WTC11 (cell line): ENCODE measurements at regions not wholly inside any gene's neighbourhood (a gene's known extent, or its start where the extent isn't known, plus 50 kb on each side); places are given as distances from the start of the nearest gene placed in this dataset.

Experiments
- ATAC-seq: fragments of 200-7000 bp; cut with Tn5 transposase; 2 replicates; pipeline ENCODE4 v1.10.0; 2021; ENCODE audit warnings: mild to moderate bottlenecking, moderate library complexity
- CTCF ChIA-PET: fragments of 300-600 bp; sonication (Branson Sonifier 250); formaldehyde crosslinking; loops from one replicate; lab custom pipeline; 2021; ENCODE audit warnings: antibody characterized with exemption; lab: Charles Lee
- POLR2A ChIA-PET: fragments of 350-600 bp; sonication (Branson Sonifier 250); formaldehyde crosslinking; loops from one replicate; lab custom pipeline; 2021; ENCODE audit warnings: antibody characterized with exemption; lab: Charles Lee
- DNase-seq: peaks from one replicate; pipeline ENCODE4 v3.0.0; 2021; ENCODE audit warnings: low spot score
- H3K27ac Mint-ChIP-seq: 2 replicates; pipeline ENCODE4 v1.8.0; 2021; ENCODE audit warnings: mixed read lengths
- H3K27me3 Mint-ChIP-seq: 2 replicates; pipeline ENCODE4 v1.8.0; 2021; ENCODE audit warnings: low read depth, mild to moderate bottlenecking, moderate library complexity, mixed read lengths
- H3K36me3 Mint-ChIP-seq: 2 replicates; pipeline ENCODE4 v1.8.0; 2021; ENCODE audit warnings: mixed read lengths
- H3K4me1 Mint-ChIP-seq: 2 replicates; pipeline ENCODE4 v1.8.0; 2022; ENCODE audit warnings: mixed read lengths
- H3K4me3 Mint-ChIP-seq: 2 replicates; pipeline ENCODE4 v1.8.0; 2021; ENCODE audit warnings: mild to moderate bottlenecking, moderate library complexity, mixed read lengths
- H3K9me3 Mint-ChIP-seq: 2 replicates; pipeline ENCODE4 v1.8.0; 2021; ENCODE audit warnings: mixed read lengths
- GRHL2 ChIP-seq: fragments of 250-450 bp; sonication (Bioruptor Pico); IDR thresholded peaks from 2 replicates; pipeline ENCODE4 v1.8.0; 2022; ENCODE audit warnings: mild to moderate bottlenecking, moderate library complexity; ENCODE audit not compliant: insufficient replicate concordance, severe bottlenecking
- IRF2 ChIP-seq: sonication (generic); formaldehyde crosslinking; IDR thresholded peaks from 2 replicates; pipeline ENCODE4 v1.8.0; 2022; ENCODE audit warnings: low read depth, missing genetic modification reagents, borderline replicate concordance
- KAT7 ChIP-seq: sonication (generic); formaldehyde crosslinking; IDR thresholded peaks from 2 replicates; pipeline ENCODE4 v1.8.1; 2023; ENCODE audit warnings: missing genetic modification reagents, mild to moderate bottlenecking, borderline replicate concordance
- MXD4 ChIP-seq: fragments of 250-450 bp; sonication (Bioruptor Pico); IDR thresholded peaks from 2 replicates; pipeline ENCODE4 v1.8.0; 2021; ENCODE audit warnings: mild to moderate bottlenecking, moderate library complexity, borderline replicate concordance
- OVOL2 ChIP-seq: fragments of 250-450 bp; sonication (Bioruptor Pico); IDR thresholded peaks from 2 replicates; pipeline ENCODE4 v1.9.0; 2021; ENCODE audit warnings: mild to moderate bottlenecking, borderline replicate concordance
- RORB ChIP-seq: fragments of 250-450 bp; sonication (Bioruptor Pico); IDR thresholded peaks from 2 replicates; pipeline ENCODE4 v1.9.0; 2021; ENCODE audit warnings: mild to moderate bottlenecking
- SMAD4 ChIP-seq: sonication (generic); formaldehyde crosslinking; IDR thresholded peaks from 2 replicates; pipeline ENCODE4 v1.8.0; 2022; ENCODE audit warnings: mild to moderate bottlenecking, missing genetic modification reagents
- TCF7 ChIP-seq: sonication (generic); formaldehyde crosslinking; IDR thresholded peaks from 2 replicates; pipeline ENCODE4 v1.8.0; 2022; ENCODE audit warnings: mild to moderate bottlenecking, low read depth, missing genetic modification reagents, moderate library complexity
- ZBTB21 ChIP-seq: sonication (generic); formaldehyde crosslinking; IDR thresholded peaks from 2 replicates; pipeline ENCODE4 v1.8.1; 2023; ENCODE audit warnings: mild to moderate bottlenecking, missing genetic modification reagents, borderline replicate concordance
- TF ChIP-seq, protein P1 (sequence below): sonication (generic); formaldehyde crosslinking; IDR thresholded peaks from 2 replicates; pipeline ENCODE4 v1.8.1; 2022; ENCODE audit warnings: mild to moderate bottlenecking, moderate library complexity, missing genetic modification reagents
- TF ChIP-seq, protein P2 (sequence below): fragments of 250-450 bp; sonication (Bioruptor Pico); IDR thresholded peaks from 2 replicates; pipeline ENCODE4 v1.9.0; 2021; ENCODE audit warnings: mild to moderate bottlenecking, borderline replicate concordance
- TF ChIP-seq, protein P3 (sequence below): sonication (generic); formaldehyde crosslinking; IDR thresholded peaks from 2 replicates; pipeline ENCODE4 v1.8.0; 2022; ENCODE audit warnings: missing genetic modification reagents
- TF ChIP-seq, protein P4 (sequence below): sonication (generic); formaldehyde crosslinking; IDR thresholded peaks from 2 replicates; pipeline ENCODE4 v1.8.1; 2023; ENCODE audit warnings: mild to moderate bottlenecking, missing genetic modification reagents, borderline replicate concordance
- TF ChIP-seq, protein P5 (sequence below): sonication (generic); formaldehyde crosslinking; IDR thresholded peaks from 2 replicates; pipeline ENCODE4 v1.8.0; 2022; ENCODE audit warnings: mild to moderate bottlenecking, missing genetic modification reagents
- TF ChIP-seq, protein P6 (sequence below): sonication (generic); formaldehyde crosslinking; conservative IDR thresholded peaks from 2 replicates; pipeline ENCODE4 v1.8.1; 2023; ENCODE audit warnings: mild to moderate bottlenecking, low read depth, missing genetic modification reagents, moderate library complexity
- TF ChIP-seq, protein P7 (sequence below): sonication (generic); formaldehyde crosslinking; IDR thresholded peaks from 2 replicates; pipeline ENCODE4 v1.8.1; 2023; ENCODE audit warnings: mild to moderate bottlenecking, missing genetic modification reagents, moderate library complexity
- TF ChIP-seq, protein P8 (sequence below): fragments of 200-600 bp; IDR thresholded peaks from 2 replicates; pipeline ENCODE4 v1.8.0; 2022; ENCODE audit warnings: antibody characterized with exemption

DNA sequence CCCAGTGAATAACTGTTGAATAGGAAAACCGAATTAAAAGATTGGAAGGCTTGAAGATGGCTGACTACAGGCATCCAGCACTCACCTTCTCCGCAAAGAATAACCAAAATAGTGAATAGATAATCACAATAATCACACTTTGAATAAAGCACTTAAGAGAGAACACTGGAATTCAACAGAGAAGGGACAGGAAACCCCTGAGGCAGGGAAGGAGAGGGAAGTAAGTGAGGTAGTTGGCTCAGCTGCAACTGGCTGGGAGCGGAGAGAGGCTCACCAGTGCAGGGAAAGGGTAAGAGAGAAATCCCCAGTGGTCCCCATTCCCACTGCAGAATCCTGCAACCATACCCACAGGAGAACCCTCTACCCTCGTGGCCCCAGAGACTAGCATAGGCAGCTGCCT is 246.6 kb upstream of the NCKAP5 start:
- ATAC-seq = no peak
- peaks cover 19% of the 10 kb centered on the region for H3K4me1 Mint-ChIP-seq
- TF ChIP-seq MXD4 (CRISPR knock-in tag) = no peak
- TF ChIP-seq, protein P1, sequence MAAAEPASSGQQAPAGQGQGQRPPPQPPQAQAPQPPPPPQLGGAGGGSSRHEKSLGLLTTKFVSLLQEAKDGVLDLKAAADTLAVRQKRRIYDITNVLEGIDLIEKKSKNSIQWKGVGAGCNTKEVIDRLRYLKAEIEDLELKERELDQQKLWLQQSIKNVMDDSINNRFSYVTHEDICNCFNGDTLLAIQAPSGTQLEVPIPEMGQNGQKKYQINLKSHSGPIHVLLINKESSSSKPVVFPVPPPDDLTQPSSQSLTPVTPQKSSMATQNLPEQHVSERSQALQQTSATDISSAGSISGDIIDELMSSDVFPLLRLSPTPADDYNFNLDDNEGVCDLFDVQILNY (CRISPR knock-in tag) = no peak
- TF ChIP-seq, protein P2, sequence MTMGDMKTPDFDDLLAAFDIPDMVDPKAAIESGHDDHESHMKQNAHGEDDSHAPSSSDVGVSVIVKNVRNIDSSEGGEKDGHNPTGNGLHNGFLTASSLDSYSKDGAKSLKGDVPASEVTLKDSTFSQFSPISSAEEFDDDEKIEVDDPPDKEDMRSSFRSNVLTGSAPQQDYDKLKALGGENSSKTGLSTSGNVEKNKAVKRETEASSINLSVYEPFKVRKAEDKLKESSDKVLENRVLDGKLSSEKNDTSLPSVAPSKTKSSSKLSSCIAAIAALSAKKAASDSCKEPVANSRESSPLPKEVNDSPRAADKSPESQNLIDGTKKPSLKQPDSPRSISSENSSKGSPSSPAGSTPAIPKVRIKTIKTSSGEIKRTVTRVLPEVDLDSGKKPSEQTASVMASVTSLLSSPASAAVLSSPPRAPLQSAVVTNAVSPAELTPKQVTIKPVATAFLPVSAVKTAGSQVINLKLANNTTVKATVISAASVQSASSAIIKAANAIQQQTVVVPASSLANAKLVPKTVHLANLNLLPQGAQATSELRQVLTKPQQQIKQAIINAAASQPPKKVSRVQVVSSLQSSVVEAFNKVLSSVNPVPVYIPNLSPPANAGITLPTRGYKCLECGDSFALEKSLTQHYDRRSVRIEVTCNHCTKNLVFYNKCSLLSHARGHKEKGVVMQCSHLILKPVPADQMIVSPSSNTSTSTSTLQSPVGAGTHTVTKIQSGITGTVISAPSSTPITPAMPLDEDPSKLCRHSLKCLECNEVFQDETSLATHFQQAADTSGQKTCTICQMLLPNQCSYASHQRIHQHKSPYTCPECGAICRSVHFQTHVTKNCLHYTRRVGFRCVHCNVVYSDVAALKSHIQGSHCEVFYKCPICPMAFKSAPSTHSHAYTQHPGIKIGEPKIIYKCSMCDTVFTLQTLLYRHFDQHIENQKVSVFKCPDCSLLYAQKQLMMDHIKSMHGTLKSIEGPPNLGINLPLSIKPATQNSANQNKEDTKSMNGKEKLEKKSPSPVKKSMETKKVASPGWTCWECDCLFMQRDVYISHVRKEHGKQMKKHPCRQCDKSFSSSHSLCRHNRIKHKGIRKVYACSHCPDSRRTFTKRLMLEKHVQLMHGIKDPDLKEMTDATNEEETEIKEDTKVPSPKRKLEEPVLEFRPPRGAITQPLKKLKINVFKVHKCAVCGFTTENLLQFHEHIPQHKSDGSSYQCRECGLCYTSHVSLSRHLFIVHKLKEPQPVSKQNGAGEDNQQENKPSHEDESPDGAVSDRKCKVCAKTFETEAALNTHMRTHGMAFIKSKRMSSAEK (CRISPR knock-in tag) = no peak
- TF ChIP-seq RORB = no peak
- no peak for TF ChIP-seq GRHL2 (CRISPR knock-in tag)
- no peak for TF ChIP-seq SMAD4 (CRISPR knock-in tag)
- no peak for TF ChIP-seq TCF7
- no peak for TF ChIP-seq IRF2
- no peak for TF ChIP-seq KAT7 (CRISPR knock-in tag)
- TF ChIP-seq, protein P3, sequence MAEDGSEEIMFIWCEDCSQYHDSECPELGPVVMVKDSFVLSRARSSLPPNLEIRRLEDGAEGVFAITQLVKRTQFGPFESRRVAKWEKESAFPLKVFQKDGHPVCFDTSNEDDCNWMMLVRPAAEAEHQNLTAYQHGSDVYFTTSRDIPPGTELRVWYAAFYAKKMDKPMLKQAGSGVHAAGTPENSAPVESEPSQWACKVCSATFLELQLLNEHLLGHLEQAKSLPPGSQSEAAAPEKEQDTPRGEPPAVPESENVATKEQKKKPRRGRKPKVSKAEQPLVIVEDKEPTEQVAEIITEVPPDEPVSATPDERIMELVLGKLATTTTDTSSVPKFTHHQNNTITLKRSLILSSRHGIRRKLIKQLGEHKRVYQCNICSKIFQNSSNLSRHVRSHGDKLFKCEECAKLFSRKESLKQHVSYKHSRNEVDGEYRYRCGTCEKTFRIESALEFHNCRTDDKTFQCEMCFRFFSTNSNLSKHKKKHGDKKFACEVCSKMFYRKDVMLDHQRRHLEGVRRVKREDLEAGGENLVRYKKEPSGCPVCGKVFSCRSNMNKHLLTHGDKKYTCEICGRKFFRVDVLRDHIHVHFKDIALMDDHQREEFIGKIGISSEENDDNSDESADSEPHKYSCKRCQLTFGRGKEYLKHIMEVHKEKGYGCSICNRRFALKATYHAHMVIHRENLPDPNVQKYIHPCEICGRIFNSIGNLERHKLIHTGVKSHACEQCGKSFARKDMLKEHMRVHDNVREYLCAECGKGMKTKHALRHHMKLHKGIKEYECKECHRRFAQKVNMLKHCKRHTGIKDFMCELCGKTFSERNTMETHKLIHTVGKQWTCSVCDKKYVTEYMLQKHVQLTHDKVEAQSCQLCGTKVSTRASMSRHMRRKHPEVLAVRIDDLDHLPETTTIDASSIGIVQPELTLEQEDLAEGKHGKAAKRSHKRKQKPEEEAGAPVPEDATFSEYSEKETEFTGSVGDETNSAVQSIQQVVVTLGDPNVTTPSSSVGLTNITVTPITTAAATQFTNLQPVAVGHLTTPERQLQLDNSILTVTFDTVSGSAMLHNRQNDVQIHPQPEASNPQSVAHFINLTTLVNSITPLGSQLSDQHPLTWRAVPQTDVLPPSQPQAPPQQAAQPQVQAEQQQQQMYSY (CRISPR knock-in tag) = no peak
- TF ChIP-seq OVOL2 (CRISPR knock-in tag) = no peak
- TF ChIP-seq, protein P4, sequence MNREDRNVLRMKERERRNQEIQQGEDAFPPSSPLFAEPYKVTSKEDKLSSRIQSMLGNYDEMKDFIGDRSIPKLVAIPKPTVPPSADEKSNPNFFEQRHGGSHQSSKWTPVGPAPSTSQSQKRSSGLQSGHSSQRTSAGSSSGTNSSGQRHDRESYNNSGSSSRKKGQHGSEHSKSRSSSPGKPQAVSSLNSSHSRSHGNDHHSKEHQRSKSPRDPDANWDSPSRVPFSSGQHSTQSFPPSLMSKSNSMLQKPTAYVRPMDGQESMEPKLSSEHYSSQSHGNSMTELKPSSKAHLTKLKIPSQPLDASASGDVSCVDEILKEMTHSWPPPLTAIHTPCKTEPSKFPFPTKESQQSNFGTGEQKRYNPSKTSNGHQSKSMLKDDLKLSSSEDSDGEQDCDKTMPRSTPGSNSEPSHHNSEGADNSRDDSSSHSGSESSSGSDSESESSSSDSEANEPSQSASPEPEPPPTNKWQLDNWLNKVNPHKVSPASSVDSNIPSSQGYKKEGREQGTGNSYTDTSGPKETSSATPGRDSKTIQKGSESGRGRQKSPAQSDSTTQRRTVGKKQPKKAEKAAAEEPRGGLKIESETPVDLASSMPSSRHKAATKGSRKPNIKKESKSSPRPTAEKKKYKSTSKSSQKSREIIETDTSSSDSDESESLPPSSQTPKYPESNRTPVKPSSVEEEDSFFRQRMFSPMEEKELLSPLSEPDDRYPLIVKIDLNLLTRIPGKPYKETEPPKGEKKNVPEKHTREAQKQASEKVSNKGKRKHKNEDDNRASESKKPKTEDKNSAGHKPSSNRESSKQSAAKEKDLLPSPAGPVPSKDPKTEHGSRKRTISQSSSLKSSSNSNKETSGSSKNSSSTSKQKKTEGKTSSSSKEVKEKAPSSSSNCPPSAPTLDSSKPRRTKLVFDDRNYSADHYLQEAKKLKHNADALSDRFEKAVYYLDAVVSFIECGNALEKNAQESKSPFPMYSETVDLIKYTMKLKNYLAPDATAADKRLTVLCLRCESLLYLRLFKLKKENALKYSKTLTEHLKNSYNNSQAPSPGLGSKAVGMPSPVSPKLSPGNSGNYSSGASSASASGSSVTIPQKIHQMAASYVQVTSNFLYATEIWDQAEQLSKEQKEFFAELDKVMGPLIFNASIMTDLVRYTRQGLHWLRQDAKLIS (CRISPR knock-in tag) = no peak
- TF ChIP-seq, protein P5, sequence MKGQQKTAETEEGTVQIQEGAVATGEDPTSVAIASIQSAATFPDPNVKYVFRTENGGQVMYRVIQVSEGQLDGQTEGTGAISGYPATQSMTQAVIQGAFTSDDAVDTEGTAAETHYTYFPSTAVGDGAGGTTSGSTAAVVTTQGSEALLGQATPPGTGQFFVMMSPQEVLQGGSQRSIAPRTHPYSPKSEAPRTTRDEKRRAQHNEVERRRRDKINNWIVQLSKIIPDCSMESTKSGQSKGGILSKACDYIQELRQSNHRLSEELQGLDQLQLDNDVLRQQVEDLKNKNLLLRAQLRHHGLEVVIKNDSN (CRISPR knock-in tag) = no peak
- TF ChIP-seq, protein P6, sequence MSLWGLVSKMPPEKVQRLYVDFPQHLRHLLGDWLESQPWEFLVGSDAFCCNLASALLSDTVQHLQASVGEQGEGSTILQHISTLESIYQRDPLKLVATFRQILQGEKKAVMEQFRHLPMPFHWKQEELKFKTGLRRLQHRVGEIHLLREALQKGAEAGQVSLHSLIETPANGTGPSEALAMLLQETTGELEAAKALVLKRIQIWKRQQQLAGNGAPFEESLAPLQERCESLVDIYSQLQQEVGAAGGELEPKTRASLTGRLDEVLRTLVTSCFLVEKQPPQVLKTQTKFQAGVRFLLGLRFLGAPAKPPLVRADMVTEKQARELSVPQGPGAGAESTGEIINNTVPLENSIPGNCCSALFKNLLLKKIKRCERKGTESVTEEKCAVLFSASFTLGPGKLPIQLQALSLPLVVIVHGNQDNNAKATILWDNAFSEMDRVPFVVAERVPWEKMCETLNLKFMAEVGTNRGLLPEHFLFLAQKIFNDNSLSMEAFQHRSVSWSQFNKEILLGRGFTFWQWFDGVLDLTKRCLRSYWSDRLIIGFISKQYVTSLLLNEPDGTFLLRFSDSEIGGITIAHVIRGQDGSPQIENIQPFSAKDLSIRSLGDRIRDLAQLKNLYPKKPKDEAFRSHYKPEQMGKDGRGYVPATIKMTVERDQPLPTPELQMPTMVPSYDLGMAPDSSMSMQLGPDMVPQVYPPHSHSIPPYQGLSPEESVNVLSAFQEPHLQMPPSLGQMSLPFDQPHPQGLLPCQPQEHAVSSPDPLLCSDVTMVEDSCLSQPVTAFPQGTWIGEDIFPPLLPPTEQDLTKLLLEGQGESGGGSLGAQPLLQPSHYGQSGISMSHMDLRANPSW (CRISPR knock-in tag) = no peak
- TF ChIP-seq, protein P7, sequence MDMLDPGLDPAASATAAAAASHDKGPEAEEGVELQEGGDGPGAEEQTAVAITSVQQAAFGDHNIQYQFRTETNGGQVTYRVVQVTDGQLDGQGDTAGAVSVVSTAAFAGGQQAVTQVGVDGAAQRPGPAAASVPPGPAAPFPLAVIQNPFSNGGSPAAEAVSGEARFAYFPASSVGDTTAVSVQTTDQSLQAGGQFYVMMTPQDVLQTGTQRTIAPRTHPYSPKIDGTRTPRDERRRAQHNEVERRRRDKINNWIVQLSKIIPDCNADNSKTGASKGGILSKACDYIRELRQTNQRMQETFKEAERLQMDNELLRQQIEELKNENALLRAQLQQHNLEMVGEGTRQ (CRISPR knock-in tag) = no peak
- TF ChIP-seq, protein P8, sequence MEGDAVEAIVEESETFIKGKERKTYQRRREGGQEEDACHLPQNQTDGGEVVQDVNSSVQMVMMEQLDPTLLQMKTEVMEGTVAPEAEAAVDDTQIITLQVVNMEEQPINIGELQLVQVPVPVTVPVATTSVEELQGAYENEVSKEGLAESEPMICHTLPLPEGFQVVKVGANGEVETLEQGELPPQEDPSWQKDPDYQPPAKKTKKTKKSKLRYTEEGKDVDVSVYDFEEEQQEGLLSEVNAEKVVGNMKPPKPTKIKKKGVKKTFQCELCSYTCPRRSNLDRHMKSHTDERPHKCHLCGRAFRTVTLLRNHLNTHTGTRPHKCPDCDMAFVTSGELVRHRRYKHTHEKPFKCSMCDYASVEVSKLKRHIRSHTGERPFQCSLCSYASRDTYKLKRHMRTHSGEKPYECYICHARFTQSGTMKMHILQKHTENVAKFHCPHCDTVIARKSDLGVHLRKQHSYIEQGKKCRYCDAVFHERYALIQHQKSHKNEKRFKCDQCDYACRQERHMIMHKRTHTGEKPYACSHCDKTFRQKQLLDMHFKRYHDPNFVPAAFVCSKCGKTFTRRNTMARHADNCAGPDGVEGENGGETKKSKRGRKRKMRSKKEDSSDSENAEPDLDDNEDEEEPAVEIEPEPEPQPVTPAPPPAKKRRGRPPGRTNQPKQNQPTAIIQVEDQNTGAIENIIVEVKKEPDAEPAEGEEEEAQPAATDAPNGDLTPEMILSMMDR = no peak
- TF ChIP-seq ZBTB21 (CRISPR knock-in tag) = no peak

More for the DNA sequence above, 246.6 kb upstream of the NCKAP5 start:
- POLR2A ChIA-PET = no interaction called here
- Mint-ChIP-seq H3K27me3 (peaks cover 14% of the 10 kb centered on the region), H3K27ac (no peak overlapping the region), H3K9me3 (no peaks in the 10 kb centered on the region), H3K4me3 (no peak overlapping the region), H3K36me3 (no peaks in the 10 kb centered on the region)
- no peak for DNase-seq
- CTCF ChIA-PET = no interaction called here
